WTC11 (cell line): ENCODE measurements at regions not wholly inside any gene's neighbourhood (a gene's known extent, or its start where the extent isn't known, plus 50 kb on each side); places are given as distances from the start of the nearest gene placed in this dataset.
A peak's percentile ranks its signal among the peaks of the same experiment; 100 is the strongest.

ENCODE experiments used
- ATAC-seq: fragments of 200-7000 bp; cut with Tn5 transposase; 2 replicates; pipeline ENCODE4 v1.10.0; 2021; ENCODE audit warnings: mild to moderate bottlenecking, moderate library complexity
- CTCF ChIA-PET: fragments of 300-600 bp; sonication (Branson Sonifier 250); formaldehyde crosslinking; loops from one replicate; lab custom pipeline; 2021; ENCODE audit warnings: antibody characterized with exemption; lab: Charles Lee
- POLR2A ChIA-PET: fragments of 350-600 bp; sonication (Branson Sonifier 250); formaldehyde crosslinking; loops from one replicate; lab custom pipeline; 2021; ENCODE audit warnings: antibody characterized with exemption; lab: Charles Lee
- DNase-seq: peaks from one replicate; pipeline ENCODE4 v3.0.0; 2021; ENCODE audit warnings: low spot score
- H3K27ac Mint-ChIP-seq: 2 replicates; pipeline ENCODE4 v1.8.0; 2021; ENCODE audit warnings: mixed read lengths
- H3K27me3 Mint-ChIP-seq: 2 replicates; pipeline ENCODE4 v1.8.0; 2021; ENCODE audit warnings: low read depth, mild to moderate bottlenecking, moderate library complexity, mixed read lengths
- H3K36me3 Mint-ChIP-seq: 2 replicates; pipeline ENCODE4 v1.8.0; 2021; ENCODE audit warnings: mixed read lengths
- H3K4me1 Mint-ChIP-seq: 2 replicates; pipeline ENCODE4 v1.8.0; 2022; ENCODE audit warnings: mixed read lengths
- H3K4me3 Mint-ChIP-seq: 2 replicates; pipeline ENCODE4 v1.8.0; 2021; ENCODE audit warnings: mild to moderate bottlenecking, moderate library complexity, mixed read lengths
- H3K9me3 Mint-ChIP-seq: 2 replicates; pipeline ENCODE4 v1.8.0; 2021; ENCODE audit warnings: mixed read lengths
- CREB1 ChIP-seq: sonication (generic); formaldehyde crosslinking; IDR thresholded peaks from 2 replicates; pipeline ENCODE4 v1.8.0; 2023; ENCODE audit warnings: mild to moderate bottlenecking, missing genetic modification reagents
- CREM ChIP-seq: sonication (generic); formaldehyde crosslinking; IDR thresholded peaks from 2 replicates; pipeline ENCODE4 v1.8.1; 2022; ENCODE audit warnings: mild to moderate bottlenecking, missing genetic modification reagents, moderate library complexity
- EMX1 ChIP-seq: fragments of 250-450 bp; sonication (Bioruptor Pico); IDR thresholded peaks from 2 replicates; pipeline ENCODE4 v1.8.0; 2021; ENCODE audit warnings: mild to moderate bottlenecking
- ETV6 ChIP-seq: sonication (generic); formaldehyde crosslinking; IDR thresholded peaks from 2 replicates; pipeline ENCODE4 v1.8.1; 2022; ENCODE audit warnings: mild to moderate bottlenecking, missing genetic modification reagents
- JUN ChIP-seq: sonication (generic); formaldehyde crosslinking; IDR thresholded peaks from 2 replicates; pipeline ENCODE4 v1.8.0; 2023; ENCODE audit warnings: mild to moderate bottlenecking, missing genetic modification reagents
- KAT7 ChIP-seq: sonication (generic); formaldehyde crosslinking; IDR thresholded peaks from 2 replicates; pipeline ENCODE4 v1.8.1; 2023; ENCODE audit warnings: missing genetic modification reagents, mild to moderate bottlenecking, borderline replicate concordance
- NFE2L1 ChIP-seq: sonication (generic); formaldehyde crosslinking; IDR thresholded peaks from 2 replicates; pipeline ENCODE4 v1.8.1; 2023; ENCODE audit warnings: missing genetic modification reagents
- NFYB ChIP-seq: sonication (generic); formaldehyde crosslinking; conservative IDR thresholded peaks from 2 replicates; pipeline ENCODE4 v1.8.0; 2022; ENCODE audit warnings: low read depth, missing genetic modification reagents
- NR3C1 ChIP-seq: sonication (generic); formaldehyde crosslinking; conservative IDR thresholded peaks from 2 replicates; pipeline ENCODE4 v1.8.1; 2023; ENCODE audit warnings: low read depth, mild to moderate bottlenecking, missing genetic modification reagents
- RELA ChIP-seq: sonication (generic); formaldehyde crosslinking; IDR thresholded peaks from 2 replicates; pipeline ENCODE4 v1.8.1; 2022; ENCODE audit warnings: missing genetic modification reagents, mild to moderate bottlenecking, borderline replicate concordance
- SMAD3 ChIP-seq: sonication (generic); formaldehyde crosslinking; IDR thresholded peaks from 2 replicates; pipeline ENCODE4 v1.8.0; 2022; ENCODE audit warnings: missing genetic modification reagents, mild to moderate bottlenecking, borderline replicate concordance
- SOX15 ChIP-seq: fragments of 250-450 bp; sonication (Bioruptor Pico); IDR thresholded peaks from 2 replicates; pipeline ENCODE4 v1.9.0; 2021; ENCODE audit warnings: mild to moderate bottlenecking
- TEAD1 ChIP-seq: sonication (generic); formaldehyde crosslinking; IDR thresholded peaks from 2 replicates; pipeline ENCODE4 v1.8.0; 2022; ENCODE audit warnings: mild to moderate bottlenecking, missing genetic modification reagents
- ZBTB21 ChIP-seq: sonication (generic); formaldehyde crosslinking; IDR thresholded peaks from 2 replicates; pipeline ENCODE4 v1.8.1; 2023; ENCODE audit warnings: mild to moderate bottlenecking, missing genetic modification reagents, borderline replicate concordance
- ZNF138 ChIP-seq: sonication (generic); formaldehyde crosslinking; conservative IDR thresholded peaks from 2 replicates; pipeline ENCODE4 v1.8.1; 2022; ENCODE audit warnings: mild to moderate bottlenecking, moderate library complexity, missing genetic modification reagents
- ZNF317 ChIP-seq: sonication (generic); formaldehyde crosslinking; IDR thresholded peaks from 2 replicates; pipeline ENCODE4 v1.8.1; 2023; ENCODE audit warnings: low read depth, mild to moderate bottlenecking, moderate library complexity, missing genetic modification reagents, borderline replicate concordance
- TF ChIP-seq, protein P1 (sequence below): sonication (generic); formaldehyde crosslinking; IDR thresholded peaks from 2 replicates; pipeline ENCODE4 v1.8.1; 2023; ENCODE audit warnings: mild to moderate bottlenecking, missing genetic modification reagents, moderate library complexity
- TF ChIP-seq, protein P2 (sequence below): sonication (generic); formaldehyde crosslinking; IDR thresholded peaks from 2 replicates; pipeline ENCODE4 v1.8.0; 2023; ENCODE audit warnings: missing genetic modification reagents
- TF ChIP-seq, protein P3 (sequence below): sonication (generic); formaldehyde crosslinking; IDR thresholded peaks from 2 replicates; pipeline ENCODE4 v1.8.1; 2023; ENCODE audit warnings: mild to moderate bottlenecking, missing genetic modification reagents, moderate library complexity
- TF ChIP-seq, protein P4 (sequence below): fragments of 200-600 bp; IDR thresholded peaks from 2 replicates; pipeline ENCODE4 v1.8.0; 2022; ENCODE audit warnings: antibody characterized with exemption
- TF ChIP-seq, protein P5 (sequence below): fragments of 250-450 bp; sonication (Bioruptor Pico); conservative IDR thresholded peaks from 2 replicates; pipeline ENCODE4 v1.9.0; 2021; ENCODE audit warnings: mild to moderate bottlenecking

DNA sequence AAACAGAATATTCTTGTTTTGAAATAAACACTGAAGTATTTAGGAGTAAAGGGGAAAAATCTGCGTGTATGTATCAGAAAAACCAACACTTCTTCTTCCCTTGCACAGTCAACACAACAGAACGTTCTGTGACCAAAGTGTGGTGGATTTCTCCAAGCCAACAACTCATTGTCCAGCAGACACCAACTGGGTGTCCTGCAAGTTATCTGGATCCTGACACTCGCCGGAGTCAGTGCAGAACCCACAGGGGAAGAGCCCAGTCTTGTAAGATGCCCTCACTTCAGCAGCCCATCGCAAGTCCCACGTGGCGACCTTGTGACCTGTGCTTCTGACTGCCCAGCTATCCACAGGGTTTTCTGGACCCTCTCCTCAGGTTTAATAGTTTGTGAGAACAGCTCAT is 630.7 kb upstream of the ZFP42 start (continued):
- TF ChIP-seq ZNF138 (CRISPR knock-in tag), result no peak
- no peak for TF ChIP-seq CREB1 (CRISPR knock-in tag)
- TF ChIP-seq, all 79 proteins: peak for 0

- Mint-ChIP-seq H3K4me3 (no peak overlapping the region), H3K27me3 (no peaks in the 10 kb centered on the region), H3K36me3 (no peaks in the 10 kb centered on the region), H3K27ac (no peak overlapping the region), H3K4me1 (no peaks in the 10 kb centered on the region), H3K9me3 (no peaks in the 10 kb centered on the region; the same call in 1 of the 2 replicates)
- TF ChIP-seq ZNF317 (CRISPR knock-in tag) (no peak), SMAD3 (CRISPR knock-in tag) (no peak), ZBTB21 (CRISPR knock-in tag) (no peak), NFYB (CRISPR knock-in tag) (no peak), NR3C1 (CRISPR knock-in tag) (no peak)
- CTCF ChIA-PET, result interaction anchor here (0.8 kb wide), 1 partner anchor 10 kb away, joined by 3 read pairs; no protein-coding TSS in a partner anchor
- POLR2A ChIA-PET, result no interaction called here
- ATAC-seq (peak; percentile 32; the same call in 1 of the 2 replicates), DNase-seq (no peak)
These were observed 629.0 kb upstream of the ZFP42 start for GRCh38 chr4:187366530-187366929.

GRCh38 chr4:187370918-187371317 is 624.7 kb upstream of the ZFP42 start:
- TF ChIP-seq, protein P1, sequence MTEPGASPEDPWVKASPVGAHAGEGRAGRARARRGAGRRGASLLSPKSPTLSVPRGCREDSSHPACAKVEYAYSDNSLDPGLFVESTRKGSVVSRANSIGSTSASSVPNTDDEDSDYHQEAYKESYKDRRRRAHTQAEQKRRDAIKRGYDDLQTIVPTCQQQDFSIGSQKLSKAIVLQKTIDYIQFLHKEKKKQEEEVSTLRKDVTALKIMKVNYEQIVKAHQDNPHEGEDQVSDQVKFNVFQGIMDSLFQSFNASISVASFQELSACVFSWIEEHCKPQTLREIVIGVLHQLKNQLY, result no peak
- no peak for TF ChIP-seq RELA (CRISPR knock-in tag)
- TF ChIP-seq, protein P2, sequence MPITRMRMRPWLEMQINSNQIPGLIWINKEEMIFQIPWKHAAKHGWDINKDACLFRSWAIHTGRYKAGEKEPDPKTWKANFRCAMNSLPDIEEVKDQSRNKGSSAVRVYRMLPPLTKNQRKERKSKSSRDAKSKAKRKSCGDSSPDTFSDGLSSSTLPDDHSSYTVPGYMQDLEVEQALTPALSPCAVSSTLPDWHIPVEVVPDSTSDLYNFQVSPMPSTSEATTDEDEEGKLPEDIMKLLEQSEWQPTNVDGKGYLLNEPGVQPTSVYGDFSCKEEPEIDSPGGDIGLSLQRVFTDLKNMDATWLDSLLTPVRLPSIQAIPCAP (CRISPR knock-in tag), result no peak
- no peak for TF ChIP-seq TEAD1 (CRISPR knock-in tag)
- no peak for TF ChIP-seq SMAD3 (CRISPR knock-in tag)
- TF ChIP-seq ETV6 (CRISPR knock-in tag), result no peak
- Mint-ChIP-seq H3K27ac (no peak overlapping the region), H3K4me3 (no peak overlapping the region), H3K9me3 (no peaks in the 10 kb centered on the region; the same call in 1 of the 2 replicates), H3K27me3 (no peaks in the 10 kb centered on the region), H3K4me1 (no peaks in the 10 kb centered on the region), H3K36me3 (no peaks in the 10 kb centered on the region)
- no peak for ATAC-seq
- ChIA-PET POLR2A (no interaction called here), CTCF (no interaction called here)
- no peak for DNase-seq

GRCh38 chr4:187378441-187378840 is 617.1 kb upstream of the ZFP42 start:
- DNase-seq (no peak), ATAC-seq (no peak)
- H3K9me3 Mint-ChIP-seq, result peaks cover 4% of the 10 kb centered on the region; the same call in 1 of the 2 replicates
- TF ChIP-seq NFYB (CRISPR knock-in tag), result no peak
- TF ChIP-seq JUN (CRISPR knock-in tag), result no peak
- TF ChIP-seq ETV6 (CRISPR knock-in tag), result no peak
- TF ChIP-seq, protein P2 (CRISPR knock-in tag), result no peak
- CTCF ChIA-PET, result no interaction called here
- H3K36me3 Mint-ChIP-seq, result no peaks in the 10 kb centered on the region
- no peaks in the 10 kb centered on the region for H3K27me3 Mint-ChIP-seq
- no peak overlapping the region for H3K4me3 Mint-ChIP-seq
- POLR2A ChIA-PET, result no interaction called here
- no peaks in the 10 kb centered on the region for H3K4me1 Mint-ChIP-seq
- H3K27ac Mint-ChIP-seq, result no peak overlapping the region

DNA sequence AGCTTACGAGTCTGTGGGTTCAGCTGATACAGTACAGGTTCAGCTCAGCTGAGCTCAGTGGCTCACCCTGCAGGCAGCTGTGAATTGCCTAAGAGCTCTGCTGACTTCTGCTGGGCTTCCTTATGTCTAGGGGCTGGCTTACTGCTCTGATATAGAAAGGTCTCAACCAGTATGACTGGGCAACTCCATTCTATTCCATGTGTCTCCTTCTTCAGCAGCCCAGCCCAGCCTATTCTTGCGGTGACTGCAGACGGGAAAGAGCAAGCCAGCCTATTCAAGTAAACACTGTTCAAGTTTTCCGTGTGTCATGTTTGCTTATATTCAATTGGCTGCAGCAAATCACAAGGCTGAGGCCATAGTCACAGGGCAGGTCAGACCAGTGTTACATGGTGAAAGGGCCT is 615.4 kb upstream of the ZFP42 start:
- ATAC-seq, result peak; percentile 100

More for the DNA sequence above, 615.4 kb upstream of the ZFP42 start:
- no peak overlapping the region for H3K27ac Mint-ChIP-seq
- no peaks in the 10 kb centered on the region for H3K27me3 Mint-ChIP-seq
- H3K9me3 Mint-ChIP-seq, result peaks cover 4% of the 10 kb centered on the region; the same call in 1 of the 2 replicates
- peak; percentile 69 for DNase-seq
- H3K4me3 Mint-ChIP-seq, result no peak overlapping the region
- ChIA-PET POLR2A (no interaction called here), CTCF (interaction anchor here (0.6 to 1.7 kb wide), 14 partner anchors 10 to 652 kb away, joined by 3 to 6 read pairs (median 3); no protein-coding TSS in a partner anchor)
- H3K36me3 Mint-ChIP-seq, result no peaks in the 10 kb centered on the region
- TF ChIP-seq, protein P3, sequence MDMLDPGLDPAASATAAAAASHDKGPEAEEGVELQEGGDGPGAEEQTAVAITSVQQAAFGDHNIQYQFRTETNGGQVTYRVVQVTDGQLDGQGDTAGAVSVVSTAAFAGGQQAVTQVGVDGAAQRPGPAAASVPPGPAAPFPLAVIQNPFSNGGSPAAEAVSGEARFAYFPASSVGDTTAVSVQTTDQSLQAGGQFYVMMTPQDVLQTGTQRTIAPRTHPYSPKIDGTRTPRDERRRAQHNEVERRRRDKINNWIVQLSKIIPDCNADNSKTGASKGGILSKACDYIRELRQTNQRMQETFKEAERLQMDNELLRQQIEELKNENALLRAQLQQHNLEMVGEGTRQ, result no peak
- TF ChIP-seq EMX1 (CRISPR knock-in tag) (no peak), CREM (no peak), KAT7 (no peak), ZBTB21 (CRISPR knock-in tag) (no peak), NFE2L1 (CRISPR knock-in tag) (no peak), SOX15 (CRISPR knock-in tag) (no peak)
- TF ChIP-seq, protein P4, sequence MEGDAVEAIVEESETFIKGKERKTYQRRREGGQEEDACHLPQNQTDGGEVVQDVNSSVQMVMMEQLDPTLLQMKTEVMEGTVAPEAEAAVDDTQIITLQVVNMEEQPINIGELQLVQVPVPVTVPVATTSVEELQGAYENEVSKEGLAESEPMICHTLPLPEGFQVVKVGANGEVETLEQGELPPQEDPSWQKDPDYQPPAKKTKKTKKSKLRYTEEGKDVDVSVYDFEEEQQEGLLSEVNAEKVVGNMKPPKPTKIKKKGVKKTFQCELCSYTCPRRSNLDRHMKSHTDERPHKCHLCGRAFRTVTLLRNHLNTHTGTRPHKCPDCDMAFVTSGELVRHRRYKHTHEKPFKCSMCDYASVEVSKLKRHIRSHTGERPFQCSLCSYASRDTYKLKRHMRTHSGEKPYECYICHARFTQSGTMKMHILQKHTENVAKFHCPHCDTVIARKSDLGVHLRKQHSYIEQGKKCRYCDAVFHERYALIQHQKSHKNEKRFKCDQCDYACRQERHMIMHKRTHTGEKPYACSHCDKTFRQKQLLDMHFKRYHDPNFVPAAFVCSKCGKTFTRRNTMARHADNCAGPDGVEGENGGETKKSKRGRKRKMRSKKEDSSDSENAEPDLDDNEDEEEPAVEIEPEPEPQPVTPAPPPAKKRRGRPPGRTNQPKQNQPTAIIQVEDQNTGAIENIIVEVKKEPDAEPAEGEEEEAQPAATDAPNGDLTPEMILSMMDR, result no peak; the same call in 1 of the 2 replicates
- TF ChIP-seq, protein P5, sequence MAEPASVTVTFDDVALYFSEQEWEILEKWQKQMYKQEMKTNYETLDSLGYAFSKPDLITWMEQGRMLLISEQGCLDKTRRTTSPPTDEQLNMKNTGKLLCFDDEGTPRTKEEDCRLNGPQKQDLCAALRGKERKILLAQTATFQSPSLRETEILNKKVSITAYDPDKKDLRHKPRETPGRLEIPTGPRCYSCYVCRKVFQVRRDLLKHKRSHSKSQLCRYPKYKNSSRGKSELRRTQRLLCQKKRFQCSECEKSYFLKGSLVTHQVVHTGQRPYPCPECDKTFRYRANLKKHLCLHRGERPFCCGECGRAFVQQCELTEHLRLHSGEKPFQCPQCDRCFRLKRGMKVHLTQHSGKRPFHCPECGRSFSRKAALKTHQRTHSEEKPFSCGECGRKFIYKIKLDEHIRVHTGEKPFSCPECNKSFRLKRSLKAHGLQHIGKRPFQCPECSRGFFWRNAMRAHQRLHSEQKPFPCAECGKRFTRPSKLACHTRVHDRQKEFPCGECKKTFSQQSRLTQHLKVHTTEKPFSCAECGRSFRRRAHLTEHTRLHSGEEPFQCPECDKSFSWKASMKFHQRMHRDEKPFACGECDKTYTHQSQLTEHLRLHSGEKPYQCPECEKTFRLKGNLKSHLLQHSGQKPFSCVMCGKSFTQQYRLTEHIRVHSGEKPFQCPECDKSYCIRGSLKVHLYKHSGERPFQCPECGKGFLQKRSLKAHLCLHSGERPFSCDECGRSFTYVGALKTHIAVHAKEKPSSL (CRISPR knock-in tag), result no peak
- no peaks in the 10 kb centered on the region for H3K4me1 Mint-ChIP-seq
